ENCODE measurements at regions not wholly inside any gene's neighbourhood (a gene's known extent, or its start where the extent isn't known, plus 50 kb on each side); places are given as distances from the start of the nearest gene placed in this dataset.
A peak's percentile ranks its signal among the peaks of the same experiment; 100 is the strongest.

- DNase-seq = no peak
These were observed 216.6 kb downstream of the HRH4 start for GRCh38 chr18:24677011-24677410.

- no peak for DNase-seq
These were observed 217.7 kb downstream of the HRH4 start for GRCh38 chr18:24678107-24678506.

GRCh38 chr18:24678626-24679025 lies 218.2 kb downstream of the HRH4 start:
- no peak for DNase-seq

- DNase-seq = no peak
These were observed 218.6 kb downstream of the HRH4 start for GRCh38 chr18:24679062-24679461.

- DNase-seq = no peak
These were observed 223.5 kb downstream of the HRH4 start for GRCh38 chr18:24683925-24684324.

- no peak for DNase-seq
These were observed 225.0 kb downstream of the HRH4 start for GRCh38 chr18:24685254-24685959.

GRCh38 chr18:24695168-24695567 lies 234.7 kb downstream of the HRH4 start:
- DNase-seq = no peak

GRCh38 chr18:24702001-24702515 lies 241.6 kb downstream of the HRH4 start:
- DNase-seq = no peak

- no peak for DNase-seq
These were observed 242.9 kb downstream of the HRH4 start for GRCh38 chr18:24703316-24703715.

- no peak for DNase-seq
These were observed 244.7 kb downstream of the HRH4 start for GRCh38 chr18:24704946-24705630.

GRCh38 chr18:24710474-24710873 lies 250.0 kb downstream of the HRH4 start:
- DNase-seq = no peak

GRCh38 chr18:24719791-24720190 lies 259.4 kb downstream of the HRH4 start:
- DNase-seq = no peak

- DNase-seq = no peak
These were observed 261.0 kb downstream of the HRH4 start for GRCh38 chr18:24721388-24721787.

- no peak for DNase-seq
These were observed 265.4 kb downstream of the HRH4 start for GRCh38 chr18:24725644-24726415.

- DNase-seq = peak; percentile 14
These were observed 266.5 kb downstream of the HRH4 start for GRCh38 chr18:24726727-24727492.

- DNase-seq = no peak
These were observed 267.2 kb downstream of the HRH4 start for GRCh38 chr18:24727685-24728084.

GRCh38 chr18:24731158-24731557 lies 270.7 kb downstream of the HRH4 start:
- DNase-seq = no peak

GRCh38 chr18:24731981-24732380 lies 271.5 kb downstream of the HRH4 start:
- DNase-seq = no peak

- DNase-seq = peak; percentile 21
These were observed 273.6 kb downstream of the HRH4 start for GRCh38 chr18:24734058-24734457.

GRCh38 chr18:24735624-24736231 lies 275.3 kb downstream of the HRH4 start:
- DNase-seq = no peak

- DNase-seq = no peak
These were observed 276.4 kb downstream of the HRH4 start for GRCh38 chr18:24736662-24737330.

GRCh38 chr18:24740829-24741228 lies 280.4 kb downstream of the HRH4 start:
- no peak for DNase-seq

All from NCI-H2107 (cell line).